WTC11 (cell line): ENCODE measurements at regions not wholly inside any gene's neighbourhood (a gene's known extent, or its start where the extent isn't known, plus 50 kb on each side); places are given as distances from the start of the nearest gene placed in this dataset.
A peak's percentile ranks its signal among the peaks of the same experiment; 100 is the strongest.

Source experiments
- ATAC-seq: fragments of 200-7000 bp; cut with Tn5 transposase; 2 replicates; pipeline ENCODE4 v1.10.0; 2021; ENCODE audit warnings: mild to moderate bottlenecking, moderate library complexity
- CTCF ChIA-PET: fragments of 300-600 bp; sonication (Branson Sonifier 250); formaldehyde crosslinking; loops from one replicate; lab custom pipeline; 2021; ENCODE audit warnings: antibody characterized with exemption; lab: Charles Lee
- POLR2A ChIA-PET: fragments of 350-600 bp; sonication (Branson Sonifier 250); formaldehyde crosslinking; loops from one replicate; lab custom pipeline; 2021; ENCODE audit warnings: antibody characterized with exemption; lab: Charles Lee
- DNase-seq: peaks from one replicate; pipeline ENCODE4 v3.0.0; 2021; ENCODE audit warnings: low spot score
- H3K27ac Mint-ChIP-seq: 2 replicates; pipeline ENCODE4 v1.8.0; 2021; ENCODE audit warnings: mixed read lengths
- H3K27me3 Mint-ChIP-seq: 2 replicates; pipeline ENCODE4 v1.8.0; 2021; ENCODE audit warnings: low read depth, mild to moderate bottlenecking, moderate library complexity, mixed read lengths
- H3K36me3 Mint-ChIP-seq: 2 replicates; pipeline ENCODE4 v1.8.0; 2021; ENCODE audit warnings: mixed read lengths
- H3K4me1 Mint-ChIP-seq: 2 replicates; pipeline ENCODE4 v1.8.0; 2022; ENCODE audit warnings: mixed read lengths
- H3K4me3 Mint-ChIP-seq: 2 replicates; pipeline ENCODE4 v1.8.0; 2021; ENCODE audit warnings: mild to moderate bottlenecking, moderate library complexity, mixed read lengths
- H3K9me3 Mint-ChIP-seq: 2 replicates; pipeline ENCODE4 v1.8.0; 2021; ENCODE audit warnings: mixed read lengths
- CREM ChIP-seq: sonication (generic); formaldehyde crosslinking; IDR thresholded peaks from 2 replicates; pipeline ENCODE4 v1.8.1; 2022; ENCODE audit warnings: mild to moderate bottlenecking, missing genetic modification reagents, moderate library complexity
- CTCF ChIP-seq: fragments of 200-600 bp; IDR thresholded peaks from 2 replicates; pipeline ENCODE4 v1.8.0; 2022; ENCODE audit warnings: antibody characterized with exemption
- FOXJ3 ChIP-seq: sonication (generic); formaldehyde crosslinking; IDR thresholded peaks from 2 replicates; pipeline ENCODE4 v1.9.0; 2021; ENCODE audit warnings: missing genetic modification reagents, mild to moderate bottlenecking, borderline replicate concordance
- IRF2 ChIP-seq: sonication (generic); formaldehyde crosslinking; IDR thresholded peaks from 2 replicates; pipeline ENCODE4 v1.8.0; 2022; ENCODE audit warnings: low read depth, missing genetic modification reagents, borderline replicate concordance
- NFE2L1 ChIP-seq: sonication (generic); formaldehyde crosslinking; IDR thresholded peaks from 2 replicates; pipeline ENCODE4 v1.8.1; 2023; ENCODE audit warnings: missing genetic modification reagents
- PREB ChIP-seq: sonication (generic); formaldehyde crosslinking; IDR thresholded peaks from 2 replicates; pipeline ENCODE4 v1.8.1; 2022; ENCODE audit warnings: mild to moderate bottlenecking, missing genetic modification reagents, moderate library complexity, borderline replicate concordance
- SMAD3 ChIP-seq: sonication (generic); formaldehyde crosslinking; IDR thresholded peaks from 2 replicates; pipeline ENCODE4 v1.8.0; 2022; ENCODE audit warnings: missing genetic modification reagents, mild to moderate bottlenecking, borderline replicate concordance
- SP1 ChIP-seq: sonication (generic); formaldehyde crosslinking; conservative IDR thresholded peaks from 2 replicates; pipeline ENCODE4 v1.8.1; 2022; ENCODE audit warnings: missing genetic modification reagents
- STAT6 ChIP-seq: sonication (generic); formaldehyde crosslinking; conservative IDR thresholded peaks from 2 replicates; pipeline ENCODE4 v1.8.1; 2023; ENCODE audit warnings: mild to moderate bottlenecking, low read depth, missing genetic modification reagents, moderate library complexity
- ZBTB43 ChIP-seq: sonication (generic); formaldehyde crosslinking; IDR thresholded peaks from 2 replicates; pipeline ENCODE4 v1.8.1; 2023; ENCODE audit warnings: mild to moderate bottlenecking, missing genetic modification reagents
- ZNF423 ChIP-seq: fragments of 250-450 bp; sonication (Bioruptor Pico); IDR thresholded peaks from 2 replicates; pipeline ENCODE4 v2.1.2; 2022; ENCODE audit warnings: mild to moderate bottlenecking, moderate library complexity
- ZNF671 ChIP-seq: fragments of 250-450 bp; sonication (Bioruptor Pico); IDR thresholded peaks from 2 replicates; pipeline ENCODE4 v1.8.0; 2021; ENCODE audit warnings: mild to moderate bottlenecking
- TF ChIP-seq, protein P1 (sequence below): fragments of 250-450 bp; sonication (Bioruptor Pico); conservative IDR thresholded peaks from 2 replicates; pipeline ENCODE4 v1.9.0; 2021; ENCODE audit warnings: mild to moderate bottlenecking
- TF ChIP-seq, protein P2 (sequence below): sonication (generic); formaldehyde crosslinking; IDR thresholded peaks from 2 replicates; pipeline ENCODE4 v1.8.0; 2022; ENCODE audit warnings: mild to moderate bottlenecking, missing genetic modification reagents
- TF ChIP-seq, protein P3 (sequence below): fragments of 250-450 bp; sonication (Bioruptor Pico); IDR thresholded peaks from 2 replicates; pipeline ENCODE4 v1.9.0; 2021; ENCODE audit warnings: mild to moderate bottlenecking, borderline replicate concordance

DNA sequence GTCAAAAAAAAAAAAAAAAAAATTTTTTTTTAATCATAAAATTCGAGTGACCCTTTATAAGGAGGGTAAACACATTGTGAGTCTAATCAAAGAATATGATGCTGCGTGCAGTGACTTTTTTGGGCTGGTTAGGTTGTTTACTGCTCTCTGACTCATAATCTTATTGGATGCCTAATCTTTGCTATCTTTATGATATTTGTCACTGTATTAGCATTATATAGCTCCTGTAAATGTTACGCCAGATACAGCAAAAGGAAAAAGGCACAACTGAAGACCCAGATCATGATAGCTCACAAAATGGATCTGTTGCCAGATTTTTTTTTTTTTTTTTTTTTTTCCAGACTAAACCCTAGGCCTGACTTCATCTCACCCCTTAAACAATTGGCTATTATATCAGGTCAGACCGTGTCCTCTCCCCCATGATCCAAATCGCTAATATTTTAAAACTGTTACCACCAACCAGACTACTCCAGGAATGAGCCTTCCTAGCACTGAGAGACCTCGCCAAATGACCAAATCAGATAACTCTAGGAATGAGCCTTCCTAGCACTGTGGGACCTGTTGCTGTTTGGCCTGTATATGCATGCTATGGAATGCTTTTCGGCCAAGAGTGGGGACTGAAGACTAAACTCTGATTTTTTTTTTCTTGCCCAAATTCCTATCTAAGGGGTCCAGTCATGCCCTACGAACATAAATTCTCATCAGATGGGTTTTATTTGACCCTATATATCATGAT, 131.7 kb upstream of the MYO10 start:
- DNase-seq = no peak
- Mint-ChIP-seq H3K36me3 (no peaks in the 10 kb centered on the region), H3K27ac (0 out of 2 replicates have a peak overlapping the region, but pooled peaks have one; percentile 79), H3K27me3 (no peaks in the 10 kb centered on the region; the same call in 1 of the 2 replicates), H3K9me3 (peaks cover 1% of the 10 kb centered on the region), H3K4me1 (peaks cover 23% of the 10 kb centered on the region), H3K4me3 (no peak overlapping the region)
- ChIA-PET POLR2A (interaction anchor here (0.6 to 0.7 kb wide), 2 partner anchors 24 to 62 kb away, joined by 3 to 4 read pairs; no protein-coding TSS in a partner anchor), CTCF (interaction anchor here (0.7 kb wide), 1 partner anchor 45 kb away, joined by 3 read pairs; no protein-coding TSS in a partner anchor)
- TF ChIP-seq, protein P1, sequence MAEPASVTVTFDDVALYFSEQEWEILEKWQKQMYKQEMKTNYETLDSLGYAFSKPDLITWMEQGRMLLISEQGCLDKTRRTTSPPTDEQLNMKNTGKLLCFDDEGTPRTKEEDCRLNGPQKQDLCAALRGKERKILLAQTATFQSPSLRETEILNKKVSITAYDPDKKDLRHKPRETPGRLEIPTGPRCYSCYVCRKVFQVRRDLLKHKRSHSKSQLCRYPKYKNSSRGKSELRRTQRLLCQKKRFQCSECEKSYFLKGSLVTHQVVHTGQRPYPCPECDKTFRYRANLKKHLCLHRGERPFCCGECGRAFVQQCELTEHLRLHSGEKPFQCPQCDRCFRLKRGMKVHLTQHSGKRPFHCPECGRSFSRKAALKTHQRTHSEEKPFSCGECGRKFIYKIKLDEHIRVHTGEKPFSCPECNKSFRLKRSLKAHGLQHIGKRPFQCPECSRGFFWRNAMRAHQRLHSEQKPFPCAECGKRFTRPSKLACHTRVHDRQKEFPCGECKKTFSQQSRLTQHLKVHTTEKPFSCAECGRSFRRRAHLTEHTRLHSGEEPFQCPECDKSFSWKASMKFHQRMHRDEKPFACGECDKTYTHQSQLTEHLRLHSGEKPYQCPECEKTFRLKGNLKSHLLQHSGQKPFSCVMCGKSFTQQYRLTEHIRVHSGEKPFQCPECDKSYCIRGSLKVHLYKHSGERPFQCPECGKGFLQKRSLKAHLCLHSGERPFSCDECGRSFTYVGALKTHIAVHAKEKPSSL = no peak
- TF ChIP-seq, protein P2, sequence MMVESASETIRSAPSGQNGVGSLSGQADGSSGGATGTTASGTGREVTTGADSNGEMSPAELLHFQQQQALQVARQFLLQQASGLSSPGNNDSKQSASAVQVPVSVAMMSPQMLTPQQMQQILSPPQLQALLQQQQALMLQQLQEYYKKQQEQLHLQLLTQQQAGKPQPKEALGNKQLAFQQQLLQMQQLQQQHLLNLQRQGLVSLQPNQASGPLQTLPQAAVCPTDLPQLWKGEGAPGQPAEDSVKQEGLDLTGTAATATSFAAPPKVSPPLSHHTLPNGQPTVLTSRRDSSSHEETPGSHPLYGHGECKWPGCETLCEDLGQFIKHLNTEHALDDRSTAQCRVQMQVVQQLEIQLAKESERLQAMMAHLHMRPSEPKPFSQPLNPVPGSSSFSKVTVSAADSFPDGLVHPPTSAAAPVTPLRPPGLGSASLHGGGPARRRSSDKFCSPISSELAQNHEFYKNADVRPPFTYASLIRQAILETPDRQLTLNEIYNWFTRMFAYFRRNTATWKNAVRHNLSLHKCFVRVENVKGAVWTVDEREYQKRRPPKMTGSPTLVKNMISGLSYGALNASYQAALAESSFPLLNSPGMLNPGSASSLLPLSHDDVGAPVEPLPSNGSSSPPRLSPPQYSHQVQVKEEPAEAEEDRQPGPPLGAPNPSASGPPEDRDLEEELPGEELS (CRISPR knock-in tag) = no peak
- TF ChIP-seq FOXJ3 (CRISPR knock-in tag) (no peak), PREB (CRISPR knock-in tag) (no peak), STAT6 (CRISPR knock-in tag) (no peak), CREM (CRISPR knock-in tag) (no peak), ZNF671 (CRISPR knock-in tag) (no peak), SMAD3 (no peak), SP1 (CRISPR knock-in tag) (no peak), ZBTB43 (CRISPR knock-in tag) (no peak), IRF2 (CRISPR knock-in tag) (no peak), NFE2L1 (CRISPR knock-in tag) (no peak), CTCF (no peak), ZNF423 (CRISPR knock-in tag) (no peak)
- TF ChIP-seq, protein P3, sequence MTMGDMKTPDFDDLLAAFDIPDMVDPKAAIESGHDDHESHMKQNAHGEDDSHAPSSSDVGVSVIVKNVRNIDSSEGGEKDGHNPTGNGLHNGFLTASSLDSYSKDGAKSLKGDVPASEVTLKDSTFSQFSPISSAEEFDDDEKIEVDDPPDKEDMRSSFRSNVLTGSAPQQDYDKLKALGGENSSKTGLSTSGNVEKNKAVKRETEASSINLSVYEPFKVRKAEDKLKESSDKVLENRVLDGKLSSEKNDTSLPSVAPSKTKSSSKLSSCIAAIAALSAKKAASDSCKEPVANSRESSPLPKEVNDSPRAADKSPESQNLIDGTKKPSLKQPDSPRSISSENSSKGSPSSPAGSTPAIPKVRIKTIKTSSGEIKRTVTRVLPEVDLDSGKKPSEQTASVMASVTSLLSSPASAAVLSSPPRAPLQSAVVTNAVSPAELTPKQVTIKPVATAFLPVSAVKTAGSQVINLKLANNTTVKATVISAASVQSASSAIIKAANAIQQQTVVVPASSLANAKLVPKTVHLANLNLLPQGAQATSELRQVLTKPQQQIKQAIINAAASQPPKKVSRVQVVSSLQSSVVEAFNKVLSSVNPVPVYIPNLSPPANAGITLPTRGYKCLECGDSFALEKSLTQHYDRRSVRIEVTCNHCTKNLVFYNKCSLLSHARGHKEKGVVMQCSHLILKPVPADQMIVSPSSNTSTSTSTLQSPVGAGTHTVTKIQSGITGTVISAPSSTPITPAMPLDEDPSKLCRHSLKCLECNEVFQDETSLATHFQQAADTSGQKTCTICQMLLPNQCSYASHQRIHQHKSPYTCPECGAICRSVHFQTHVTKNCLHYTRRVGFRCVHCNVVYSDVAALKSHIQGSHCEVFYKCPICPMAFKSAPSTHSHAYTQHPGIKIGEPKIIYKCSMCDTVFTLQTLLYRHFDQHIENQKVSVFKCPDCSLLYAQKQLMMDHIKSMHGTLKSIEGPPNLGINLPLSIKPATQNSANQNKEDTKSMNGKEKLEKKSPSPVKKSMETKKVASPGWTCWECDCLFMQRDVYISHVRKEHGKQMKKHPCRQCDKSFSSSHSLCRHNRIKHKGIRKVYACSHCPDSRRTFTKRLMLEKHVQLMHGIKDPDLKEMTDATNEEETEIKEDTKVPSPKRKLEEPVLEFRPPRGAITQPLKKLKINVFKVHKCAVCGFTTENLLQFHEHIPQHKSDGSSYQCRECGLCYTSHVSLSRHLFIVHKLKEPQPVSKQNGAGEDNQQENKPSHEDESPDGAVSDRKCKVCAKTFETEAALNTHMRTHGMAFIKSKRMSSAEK (CRISPR knock-in tag) = no peak
- no peak for ATAC-seq
